Prostate gland (tissue), 2 donors: ENCODE measurements at regions not wholly inside any gene's neighbourhood (a gene's known extent, or its start where the extent isn't known, plus 50 kb on each side); places are given as distances from the start of the nearest gene placed in this dataset.

Experiments used
- DNase-seq: peaks from one replicate; pipeline ENCODE4 v3.0.0-alpha.2; 2019; ENCODE audit warnings: low spot score
- H3K27ac ChIP-seq, 2 donors: fragments of 200-600 bp; sonication (generic); 2 replicates each; pipeline ENCODE4 v1.5.1; 2017 to 2019
- H3K27me3 ChIP-seq: fragments of 200-600 bp; sonication (generic); replicated peaks from 2 replicates; pipeline ENCODE4 v1.5.1; 2019; ENCODE audit not compliant: insufficient read depth
- H3K36me3 ChIP-seq, 2 donors: fragments of 200-600 bp; sonication (generic); 1 replicate in 1 of 2; 2 replicates in 1 of 2; pipeline versions ENCODE4 v1.5.1 to v1.8.1; 2017 to 2019
- H3K4me1 ChIP-seq: fragments of 200-600 bp; sonication (generic); replicated peaks from 2 replicates; pipeline ENCODE4 v1.5.1; 2019
- H3K4me3 ChIP-seq, 2 donors: fragments of 200-600 bp; sonication (generic); 2 replicates each; pipeline ENCODE4 v1.5.1; 2017 to 2019
- H3K9me3 ChIP-seq: fragments of 200-600 bp; sonication (generic); 2 replicates; pipeline ENCODE4 v1.5.1; 2017
- POLR2A ChIP-seq: fragments of 450-650 bp; IDR thresholded peaks from one replicate; pipeline ENCODE4 v1.6.1; 2016; ENCODE audit warnings: antibody characterized with exemption, mild to moderate bottlenecking
- POLR2AphosphoS5 ChIP-seq: sonication (generic); formaldehyde crosslinking; IDR thresholded peaks from one replicate; pipeline ENCODE4 v1.6.1; 2017; ENCODE audit warnings: antibody characterized with exemption
- WGBS: methylation state at CpG from one replicate; pipeline ENCODE4 v1.1.5; 2018; 5-methylcytosine and 5-hydroxymethylcytosine counted together
- intact Hi-C: fragments of 100-400 bp; cut with DNase I; formaldehyde crosslinking; loops from one replicate; pipeline ENCODE4 v1.14.2; 2022
- TF ChIP-seq, protein P1 (sequence below), 4 experiments: fragments of 200-600 bp in 2 of 4; fragments of 450-650 bp in 2 of 4; sonication (generic) in 2 of 4; IDR thresholded peaks; 1 replicate in 3 of 4; 2 replicates in 1 of 4; pipeline ENCODE4 v1.5.1; 2016 to 2019; ENCODE audit warnings: antibody characterized with exemption in 4 of 4, mild to moderate bottlenecking in 2 of 4, moderate library complexity in 2 of 4

DNA sequence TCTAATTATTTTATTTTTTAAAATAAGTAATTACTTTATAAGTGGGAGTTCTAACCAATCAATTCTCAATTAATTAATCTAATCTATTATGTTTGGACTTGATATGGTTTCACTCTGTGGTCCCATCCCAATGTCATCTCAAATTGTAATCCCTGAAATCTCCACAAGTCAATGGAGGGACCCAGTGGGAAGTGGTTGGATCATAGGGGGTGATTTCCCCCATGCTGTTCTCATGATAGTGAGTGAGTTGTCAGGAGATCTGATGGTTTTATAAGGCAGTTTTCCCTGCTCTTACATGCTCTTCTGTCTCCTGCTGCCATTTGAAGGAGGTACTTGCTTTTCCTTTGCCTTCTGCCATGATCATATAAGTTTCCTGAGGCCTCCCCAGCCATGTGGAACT lies 836.1 kb downstream of the GALC start:
- Histone ChIP-seq H3K9me3 (no peaks in the 10 kb centered on the region), H3K4me3 (no peak overlapping the region), H3K4me1 (no peaks in the 10 kb centered on the region), H3K36me3 (no peaks in the 10 kb centered on the region), H3K27me3 (no peaks in the 10 kb centered on the region), H3K27ac (no peak overlapping the region)
- no peak for TF ChIP-seq POLR2A
- TF ChIP-seq, protein P1, sequence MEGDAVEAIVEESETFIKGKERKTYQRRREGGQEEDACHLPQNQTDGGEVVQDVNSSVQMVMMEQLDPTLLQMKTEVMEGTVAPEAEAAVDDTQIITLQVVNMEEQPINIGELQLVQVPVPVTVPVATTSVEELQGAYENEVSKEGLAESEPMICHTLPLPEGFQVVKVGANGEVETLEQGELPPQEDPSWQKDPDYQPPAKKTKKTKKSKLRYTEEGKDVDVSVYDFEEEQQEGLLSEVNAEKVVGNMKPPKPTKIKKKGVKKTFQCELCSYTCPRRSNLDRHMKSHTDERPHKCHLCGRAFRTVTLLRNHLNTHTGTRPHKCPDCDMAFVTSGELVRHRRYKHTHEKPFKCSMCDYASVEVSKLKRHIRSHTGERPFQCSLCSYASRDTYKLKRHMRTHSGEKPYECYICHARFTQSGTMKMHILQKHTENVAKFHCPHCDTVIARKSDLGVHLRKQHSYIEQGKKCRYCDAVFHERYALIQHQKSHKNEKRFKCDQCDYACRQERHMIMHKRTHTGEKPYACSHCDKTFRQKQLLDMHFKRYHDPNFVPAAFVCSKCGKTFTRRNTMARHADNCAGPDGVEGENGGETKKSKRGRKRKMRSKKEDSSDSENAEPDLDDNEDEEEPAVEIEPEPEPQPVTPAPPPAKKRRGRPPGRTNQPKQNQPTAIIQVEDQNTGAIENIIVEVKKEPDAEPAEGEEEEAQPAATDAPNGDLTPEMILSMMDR (IDR thresholded peaks at IDR 0.05), result no peak
- no peak for TF ChIP-seq POLR2AphosphoS5
- no peak for DNase-seq
- intact Hi-C loops, result no loop called here

GRCh38 chr14:87155856-87156488 lies 837.0 kb downstream of the GALC start:
- 68% methylated on average over 1 of the region's 1 CpG for WGBS
- intact Hi-C loops, result no loop called here
- H3K36me3 ChIP-seq, result no peaks in the 10 kb centered on the region
- TF ChIP-seq POLR2A, result no peak
- TF ChIP-seq, protein P1 (IDR thresholded peaks at IDR 0.05), result no peak
- no peaks in the 10 kb centered on the region for H3K4me1 ChIP-seq
- no peak overlapping the region for H3K27ac ChIP-seq
- H3K27me3 ChIP-seq, result no peaks in the 10 kb centered on the region
- H3K4me3 ChIP-seq, result no peak overlapping the region
- DNase-seq, result no peak
- H3K9me3 ChIP-seq, result no peaks in the 10 kb centered on the region

- Histone ChIP-seq H3K4me3 (no peak overlapping the region), H3K27me3 (no peaks in the 10 kb centered on the region), H3K9me3 (no peaks in the 10 kb centered on the region), H3K36me3 (no peaks in the 10 kb centered on the region), H3K27ac (no peak overlapping the region), H3K4me1 (no peaks in the 10 kb centered on the region)
- TF ChIP-seq, protein P1 (IDR thresholded peaks at IDR 0.05), result no peak
- TF ChIP-seq POLR2AphosphoS5, result no peak
- TF ChIP-seq POLR2A, result no peak
- 84% methylated on average over 4 of the region's 4 CpGs for WGBS
- no peak for DNase-seq
- intact Hi-C loops, result no loop called here
These were observed 839.1 kb downstream of the GALC start for GRCh38 chr14:87153901-87154300.

DNA sequence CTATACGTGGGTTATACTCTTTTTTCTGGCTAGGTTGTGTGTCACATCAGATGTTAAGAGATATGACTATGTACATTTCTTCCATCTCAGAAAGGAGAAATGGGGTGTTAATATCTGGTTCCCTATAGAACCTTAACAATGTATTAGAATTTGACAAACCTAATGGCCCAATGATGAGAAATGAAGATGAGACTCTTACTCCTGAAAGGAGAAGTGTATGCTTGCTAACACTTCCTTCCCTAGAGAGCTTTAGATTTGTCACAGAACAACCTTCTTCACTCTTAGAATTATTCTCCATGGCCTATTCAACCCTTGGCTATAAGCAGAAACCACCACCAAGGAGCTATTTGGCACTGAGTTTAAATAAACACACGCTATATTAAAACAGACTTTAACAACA lies 839.6 kb downstream of the GALC start:
- TF ChIP-seq POLR2AphosphoS5 (no peak), POLR2A (no peak)
- TF ChIP-seq, protein P1 (IDR thresholded peaks at IDR 0.05), result no peak
- Histone ChIP-seq H3K4me3 (no peak overlapping the region), H3K4me1 (no peaks in the 10 kb centered on the region), H3K9me3 (no peaks in the 10 kb centered on the region), H3K27ac (no peak overlapping the region), H3K36me3 (no peaks in the 10 kb centered on the region), H3K27me3 (no peaks in the 10 kb centered on the region)
- intact Hi-C loops, result no loop called here
- WGBS, result 56% methylated on average over 2 of the region's 2 CpGs
- DNase-seq, result no peak

DNA sequence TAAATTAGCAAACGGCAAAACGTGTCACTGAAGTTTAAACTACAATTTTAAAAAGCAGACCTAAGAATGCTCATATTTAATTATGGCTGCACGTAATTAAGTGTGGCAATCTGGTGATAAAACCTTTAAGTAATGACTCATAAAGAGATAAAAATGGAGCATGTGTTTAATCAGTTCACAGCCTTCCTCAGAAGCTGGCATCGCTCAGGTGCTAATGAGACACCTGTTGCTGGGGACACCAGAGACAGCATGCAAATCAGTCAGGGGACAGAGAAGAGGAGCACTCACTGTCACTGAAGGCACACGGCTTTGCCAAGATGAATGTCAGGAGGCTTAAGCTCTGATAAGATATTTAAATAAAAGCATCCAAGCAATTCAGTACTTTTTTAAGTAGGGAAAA lies 840.3 kb downstream of the GALC start:
- TF ChIP-seq POLR2AphosphoS5, result no peak
- TF ChIP-seq, protein P1 (IDR thresholded peaks at IDR 0.05), result no peak
- no peak for TF ChIP-seq POLR2A

More for the DNA sequence above, 840.3 kb downstream of the GALC start:
- Histone ChIP-seq H3K36me3 (no peaks in the 10 kb centered on the region), H3K4me1 (no peaks in the 10 kb centered on the region), H3K27ac (no peak overlapping the region), H3K4me3 (no peak overlapping the region), H3K9me3 (no peaks in the 10 kb centered on the region), H3K27me3 (no peaks in the 10 kb centered on the region)
- DNase-seq, result no peak
- intact Hi-C loops, result no loop called here
- WGBS, result 43% methylated on average over 5 of the region's 5 CpGs
